NCI-H2029 (cell line): ENCODE measurements at regions not wholly inside any gene's neighbourhood (a gene's known extent, or its start where the extent isn't known, plus 50 kb on each side); places are given as distances from the start of the nearest gene placed in this dataset.
"Not testable (repeated sequence)": the region's sequence is repeated elsewhere in the genome, so short reads cannot be mapped to it uniquely, and the experiment has no call there.

Experiments used
- DNase-seq: peaks from one replicate; lab custom pipeline; 2025; lab: John Stamatoyannopoulos, UW

DNA sequence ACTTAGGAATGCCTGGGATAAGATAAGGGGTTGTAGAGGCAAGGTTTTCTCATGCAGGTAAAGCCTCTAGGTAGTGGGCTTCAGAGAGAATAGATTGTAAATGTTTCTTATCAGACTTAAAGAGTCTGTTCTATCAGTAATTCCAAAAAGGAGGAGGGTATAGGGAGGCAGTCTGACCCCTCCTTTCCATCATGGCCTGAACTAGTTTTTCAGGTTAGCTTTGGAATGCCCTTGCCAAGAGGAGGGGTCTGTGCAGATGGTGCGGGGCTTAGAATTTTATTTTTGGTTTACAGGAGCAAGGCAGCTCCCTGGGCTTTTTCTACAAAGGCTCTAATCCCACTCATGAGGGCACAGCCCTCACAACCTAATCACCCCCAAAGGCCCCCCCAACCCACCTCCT, 135.0 kb downstream of the B3GNT2 start:
- DNase-seq = no peak

DNA sequence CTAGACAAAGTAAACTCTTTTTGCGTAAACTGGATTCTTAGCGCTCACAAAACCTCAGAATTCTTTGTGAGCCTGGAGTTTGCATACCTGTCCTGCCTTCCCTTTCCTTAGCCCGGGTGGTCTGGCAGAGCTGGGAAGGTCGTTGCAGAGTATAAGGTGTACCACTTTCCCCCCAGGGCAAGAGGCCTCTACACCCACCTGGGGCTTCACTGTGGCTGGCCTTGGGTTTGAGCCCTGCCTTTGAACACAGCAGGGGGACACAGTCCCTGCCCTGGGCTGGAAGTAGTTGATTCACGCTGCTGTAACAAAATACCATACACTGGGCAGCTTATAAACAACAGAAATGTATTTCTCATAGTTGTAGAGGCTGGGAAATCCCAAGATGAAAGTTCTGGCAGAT, 133.9 kb downstream of the B3GNT2 start:
- no peak for DNase-seq

DNA sequence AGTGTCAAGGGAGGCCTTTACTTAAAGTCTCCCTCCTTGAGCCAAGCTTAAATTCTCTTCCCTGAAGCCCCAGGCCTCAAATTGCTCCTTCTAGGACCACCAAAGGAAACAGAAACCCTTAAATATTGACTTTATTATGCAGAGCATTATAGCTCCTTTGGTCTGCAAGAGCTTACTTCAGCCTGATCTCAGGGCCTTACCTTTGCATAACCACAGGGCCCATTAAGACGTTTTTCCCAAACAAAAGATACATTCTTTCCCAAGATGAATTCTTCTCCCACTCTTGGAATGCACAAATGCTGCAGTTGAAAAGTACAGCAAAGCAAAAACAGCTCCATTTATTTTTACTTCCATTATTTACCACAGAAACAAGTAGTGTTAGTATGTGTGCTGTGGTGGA, 130.8 kb downstream of the B3GNT2 start:
- DNase-seq = no peak

DNA sequence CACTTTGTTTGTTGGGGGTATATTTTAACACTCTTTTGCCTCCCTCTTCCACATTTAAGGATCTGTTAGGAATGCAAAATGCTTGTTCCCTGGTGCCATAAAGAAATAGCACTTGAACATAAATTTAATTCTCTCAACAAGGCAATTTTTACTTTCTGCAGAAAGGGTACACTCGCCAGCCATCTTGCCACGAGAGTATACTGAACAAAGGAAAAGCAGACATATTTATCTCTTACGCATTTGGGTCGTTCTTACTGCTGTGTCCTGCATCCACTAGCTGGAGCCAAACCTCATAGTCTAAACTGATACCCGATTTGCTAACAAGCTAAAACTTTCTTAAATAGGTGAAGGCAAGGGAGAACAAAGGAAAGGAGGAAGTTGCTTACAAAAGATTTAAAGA, 129.5 kb downstream of the B3GNT2 start:
- DNase-seq = no peak

DNA sequence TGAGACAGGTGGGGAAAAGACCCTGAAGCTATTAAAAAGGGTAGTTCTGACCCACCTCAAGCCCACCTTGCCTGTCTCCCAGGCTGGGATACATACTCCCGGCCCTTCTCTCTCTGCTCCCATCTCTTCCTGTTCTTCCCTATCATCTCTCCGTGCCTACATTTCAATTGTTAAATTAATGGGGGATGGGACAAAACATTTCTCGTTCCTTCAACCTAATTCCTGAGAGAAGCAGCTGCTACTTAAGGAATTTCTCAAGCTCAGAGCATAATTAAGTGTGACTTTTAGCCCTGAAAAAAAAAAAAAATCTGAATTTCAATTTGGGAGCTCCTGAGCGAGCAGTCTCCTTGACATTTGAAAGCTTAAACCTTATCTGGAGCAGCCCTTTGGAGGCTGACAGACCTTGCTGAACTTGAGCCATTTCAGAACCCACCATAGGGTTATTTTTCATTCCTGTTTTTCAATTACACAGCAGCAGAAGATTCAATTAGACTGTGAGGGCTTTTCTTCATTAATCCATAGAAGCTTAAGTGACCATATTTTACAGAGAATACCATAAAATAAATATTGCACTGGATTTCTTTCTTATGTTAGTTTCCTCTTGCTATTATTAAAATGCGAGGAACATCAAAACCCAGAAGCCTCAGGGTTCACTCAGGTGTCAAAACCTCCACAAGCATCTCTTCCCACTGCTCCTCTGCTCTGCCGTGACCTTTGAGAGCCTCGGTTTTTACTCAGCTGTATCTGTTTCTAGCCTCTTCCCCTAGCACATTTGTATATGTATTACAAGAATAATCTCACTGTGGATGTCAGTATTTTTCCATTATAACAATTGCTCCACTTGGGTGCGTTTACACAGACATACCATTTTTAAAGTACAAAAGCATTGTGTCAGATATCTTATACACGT, 125.7 kb downstream of the B3GNT2 start:
- no peak for DNase-seq

DNA sequence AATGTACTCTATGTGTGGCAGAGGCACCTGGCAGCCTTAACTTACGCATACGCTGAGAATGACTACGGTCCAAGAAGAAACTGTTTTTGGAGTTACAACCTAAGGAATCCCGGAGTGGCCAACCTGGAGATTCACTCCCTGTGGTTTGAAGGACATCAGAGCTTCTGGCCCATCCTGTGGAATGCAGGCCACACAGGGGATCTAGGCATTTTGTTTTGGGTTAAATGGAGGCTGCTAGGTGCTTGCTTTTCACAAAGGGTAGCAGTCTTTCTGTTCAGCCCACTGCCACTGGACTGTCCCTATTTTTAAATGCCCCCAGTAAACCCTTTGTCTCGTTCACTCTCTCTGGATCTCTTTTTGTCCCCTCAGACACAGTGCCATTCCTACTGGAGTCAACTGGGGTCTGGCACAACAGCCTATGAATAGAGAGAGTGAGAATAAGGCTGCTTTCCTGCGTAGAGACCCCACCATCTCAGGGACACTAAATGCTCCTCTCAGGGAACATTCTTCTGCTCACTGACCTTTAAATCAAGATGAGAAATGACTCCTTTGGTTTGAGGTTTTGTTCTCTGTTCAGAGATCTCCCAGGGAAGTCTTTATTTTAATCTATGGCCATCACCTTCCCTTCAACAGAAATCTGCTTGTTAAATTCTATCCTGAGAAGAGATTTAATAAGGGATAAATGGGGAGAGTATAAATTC, 124.9 kb downstream of the B3GNT2 start:
- DNase-seq = no peak

DNA sequence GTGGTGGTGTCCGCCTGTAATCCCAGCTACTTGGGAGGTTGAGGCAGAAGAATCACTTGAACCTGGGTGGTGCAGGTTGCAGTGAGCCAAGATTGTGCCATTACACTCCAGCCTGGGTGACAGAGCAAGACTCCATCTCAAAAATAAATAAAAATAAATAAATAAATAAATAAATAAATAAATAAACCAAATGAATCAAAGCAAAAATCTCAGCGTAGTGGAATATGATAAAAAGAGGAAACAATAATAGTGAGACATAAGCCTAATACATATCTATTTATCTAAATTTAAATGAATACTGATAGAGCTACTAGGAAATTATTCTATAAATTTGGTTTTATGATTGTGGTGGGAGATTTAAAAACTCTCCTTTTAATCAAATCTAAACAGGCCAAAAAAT, 124.2 kb downstream of the B3GNT2 start:
- DNase-seq = not testable (repeated sequence)

DNA sequence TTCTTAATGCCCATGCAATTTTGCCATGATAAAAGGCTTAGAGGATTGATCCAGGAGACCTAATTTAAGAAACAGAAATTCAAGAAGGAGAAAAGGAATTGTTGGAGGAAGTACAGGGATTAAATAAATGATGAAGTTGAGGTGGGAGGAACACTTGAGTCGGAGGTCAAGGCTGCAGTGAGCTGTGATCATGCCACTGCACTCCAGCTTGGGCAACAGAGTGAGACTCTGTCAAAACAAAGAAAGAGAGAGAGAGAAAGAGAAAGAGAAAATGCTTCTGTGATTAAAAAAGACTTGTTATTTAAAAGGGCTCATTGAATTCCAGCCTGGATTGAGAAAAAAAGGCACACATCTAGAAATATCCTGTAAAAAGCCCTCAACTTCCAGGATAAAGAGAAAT, 123.2 kb downstream of the B3GNT2 start:
- no peak for DNase-seq

DNA sequence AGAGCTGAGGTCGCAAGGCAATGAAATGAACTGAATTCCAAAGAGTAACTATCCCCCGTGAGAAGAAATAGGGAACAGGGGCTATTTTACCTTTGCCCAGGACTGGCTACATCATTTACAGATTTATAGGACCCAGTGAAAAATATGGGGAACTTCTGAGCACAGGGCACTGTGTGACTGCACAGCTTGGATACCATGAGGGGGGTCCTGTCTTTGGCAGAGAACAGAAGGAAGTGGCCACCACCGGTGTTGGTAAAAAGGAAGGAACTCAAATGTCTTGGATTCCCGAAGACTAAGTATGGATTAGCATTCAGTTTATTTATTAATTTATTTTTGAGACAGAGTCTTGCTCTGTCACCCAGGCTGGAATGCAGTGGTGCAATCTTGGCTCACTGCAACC, 119.6 kb downstream of the B3GNT2 start:
- DNase-seq = no peak

DNA sequence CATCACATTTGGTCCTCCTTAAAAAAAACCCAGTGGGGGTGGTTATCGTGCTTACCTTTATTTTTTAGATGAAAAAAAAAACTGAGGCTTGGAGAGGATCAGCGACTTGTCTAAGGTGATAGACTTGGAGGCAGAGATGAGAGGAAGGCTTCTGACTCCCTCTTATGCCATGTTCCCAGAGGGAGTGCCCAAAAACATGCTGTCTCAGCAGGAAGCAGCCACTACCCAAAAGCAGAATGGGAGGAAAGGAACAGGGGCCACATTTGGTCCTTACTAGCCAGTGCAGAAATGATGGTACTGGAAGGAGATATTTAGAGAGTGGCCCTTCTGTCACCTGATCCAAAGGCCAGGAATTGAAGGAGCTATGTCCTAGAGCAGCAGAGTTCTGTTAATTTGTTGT, 118.4 kb downstream of the B3GNT2 start:
- no peak for DNase-seq

DNA sequence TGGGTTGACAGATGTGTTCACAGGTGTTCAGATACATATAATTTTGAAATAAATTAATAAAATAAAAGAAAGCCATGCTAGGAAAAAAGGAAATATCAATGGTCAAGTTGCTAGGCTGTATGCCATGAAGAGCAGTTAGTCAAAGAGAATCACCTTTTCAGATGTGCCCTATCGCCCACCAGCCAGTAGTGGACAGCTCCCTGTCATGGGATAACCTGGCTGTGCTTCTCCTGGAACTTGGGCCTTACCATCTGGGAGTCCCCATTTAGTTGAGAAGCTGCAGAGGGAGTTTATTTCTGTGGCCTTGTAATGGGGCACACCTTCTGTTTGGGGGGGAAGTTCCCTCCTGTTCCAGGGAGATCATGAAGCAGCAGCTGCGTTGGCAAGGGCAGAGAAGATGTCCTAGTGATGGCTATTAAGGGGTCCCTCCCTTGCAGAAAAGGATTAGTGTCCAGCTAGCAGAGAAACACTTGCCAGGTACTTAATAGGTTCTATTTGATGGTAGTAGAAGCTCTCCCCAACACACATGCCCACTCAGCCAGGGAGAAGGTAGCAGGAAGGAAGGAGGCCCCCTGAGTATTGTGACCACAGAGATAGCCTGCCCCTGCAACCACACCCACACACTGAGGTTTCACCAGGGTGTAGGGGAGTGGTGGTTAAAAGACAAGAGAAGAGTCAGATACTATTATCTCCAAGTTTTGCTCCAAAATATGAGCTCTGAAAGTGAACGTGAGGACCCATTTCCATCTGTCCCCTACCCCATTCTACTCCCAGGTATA, 117.7 kb downstream of the B3GNT2 start:
- DNase-seq = no peak

DNA sequence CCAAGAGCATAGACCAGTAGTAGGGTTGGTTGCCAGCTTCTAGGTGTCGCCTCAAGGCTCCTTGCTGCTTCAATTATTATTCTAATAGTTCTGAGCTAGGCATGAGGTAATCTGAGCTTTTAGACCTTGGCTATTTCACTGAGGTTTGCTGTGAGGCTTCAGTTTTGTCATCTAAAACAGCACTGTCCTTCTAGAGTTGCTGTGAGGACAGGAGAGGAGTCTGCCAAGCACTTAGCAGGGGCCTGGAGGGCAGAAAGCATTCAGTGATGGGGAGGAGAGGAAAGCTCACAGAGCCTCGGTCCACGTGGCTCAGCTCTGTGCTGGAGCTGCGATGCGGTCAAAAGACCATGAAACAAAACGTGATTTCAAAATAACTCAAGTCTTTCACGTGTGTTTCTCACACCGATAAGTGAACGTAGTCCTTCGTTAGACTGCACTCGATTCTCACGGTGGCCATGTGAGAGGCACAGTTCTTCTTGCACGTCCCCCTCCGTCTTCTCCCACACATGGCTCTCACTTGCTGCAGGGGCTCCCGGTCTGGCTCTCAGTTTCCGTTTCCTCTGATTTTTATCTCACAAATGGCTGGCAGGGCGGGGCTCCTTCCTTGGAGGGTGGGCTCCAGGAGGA, 113.7 kb downstream of the B3GNT2 start:
- no peak for DNase-seq

DNA sequence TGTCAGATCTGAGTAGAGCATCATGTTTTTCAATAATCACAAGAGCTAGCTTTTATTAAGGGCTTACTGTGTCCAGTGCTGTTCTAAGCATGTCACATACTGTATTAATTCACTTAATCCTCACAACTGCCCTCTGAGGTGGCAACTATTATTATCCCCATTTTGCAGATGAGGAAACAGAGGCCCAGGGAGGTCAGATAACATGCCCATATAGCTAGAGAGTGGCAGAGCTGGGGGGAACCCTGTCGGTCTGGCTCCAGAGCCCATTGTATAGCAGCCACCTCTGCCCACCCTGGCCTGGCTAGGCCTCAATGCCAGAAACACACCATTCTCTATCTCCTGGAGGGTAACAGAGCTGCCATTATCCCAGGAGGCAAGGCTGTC, 113.2 kb downstream of the B3GNT2 start:
- no peak for DNase-seq

DNA sequence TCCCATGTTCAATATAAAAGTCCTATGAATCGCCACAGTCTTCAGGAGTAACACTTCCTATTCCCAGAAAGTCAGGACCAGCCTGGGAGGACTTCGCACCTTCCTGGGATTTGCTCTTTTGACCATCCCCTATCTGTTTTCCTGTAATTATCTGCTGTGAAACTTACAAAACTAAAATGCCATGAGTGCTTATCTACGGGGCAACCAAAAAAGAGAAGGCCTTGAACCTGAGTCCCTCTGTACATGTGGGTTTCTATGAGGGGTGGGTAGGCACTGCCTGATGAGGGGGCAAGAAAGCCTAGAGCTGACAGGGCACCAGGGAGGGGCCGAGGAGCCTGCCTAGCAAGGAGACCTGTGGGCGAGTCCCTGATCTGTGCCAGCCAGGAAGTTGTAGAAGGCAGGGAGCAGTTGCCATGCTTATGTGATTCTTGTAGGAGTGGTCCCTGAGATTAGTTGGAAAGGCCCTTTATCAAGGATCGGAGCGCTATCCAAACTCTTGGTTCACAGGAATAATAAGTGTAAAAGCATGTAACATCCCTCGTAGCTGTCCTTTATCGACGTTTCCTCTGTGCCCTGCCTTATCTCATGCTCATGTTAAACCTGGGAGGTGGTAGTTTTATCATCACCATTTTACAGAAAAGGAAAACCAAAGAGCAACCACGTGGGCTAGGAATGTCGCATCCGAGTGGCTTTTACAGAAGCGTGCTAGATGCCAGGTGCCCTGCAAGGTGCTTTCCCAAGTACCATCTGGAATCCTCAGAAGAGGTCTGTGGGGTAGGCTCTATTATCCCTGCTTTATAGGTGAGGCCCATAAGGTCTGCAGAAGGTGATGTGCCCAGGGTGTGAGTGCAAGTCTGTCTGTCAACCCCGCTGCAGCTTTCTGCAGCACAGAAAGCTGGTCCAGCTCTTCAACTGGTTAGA, 111.8 kb downstream of the B3GNT2 start:
- no peak for DNase-seq

DNA sequence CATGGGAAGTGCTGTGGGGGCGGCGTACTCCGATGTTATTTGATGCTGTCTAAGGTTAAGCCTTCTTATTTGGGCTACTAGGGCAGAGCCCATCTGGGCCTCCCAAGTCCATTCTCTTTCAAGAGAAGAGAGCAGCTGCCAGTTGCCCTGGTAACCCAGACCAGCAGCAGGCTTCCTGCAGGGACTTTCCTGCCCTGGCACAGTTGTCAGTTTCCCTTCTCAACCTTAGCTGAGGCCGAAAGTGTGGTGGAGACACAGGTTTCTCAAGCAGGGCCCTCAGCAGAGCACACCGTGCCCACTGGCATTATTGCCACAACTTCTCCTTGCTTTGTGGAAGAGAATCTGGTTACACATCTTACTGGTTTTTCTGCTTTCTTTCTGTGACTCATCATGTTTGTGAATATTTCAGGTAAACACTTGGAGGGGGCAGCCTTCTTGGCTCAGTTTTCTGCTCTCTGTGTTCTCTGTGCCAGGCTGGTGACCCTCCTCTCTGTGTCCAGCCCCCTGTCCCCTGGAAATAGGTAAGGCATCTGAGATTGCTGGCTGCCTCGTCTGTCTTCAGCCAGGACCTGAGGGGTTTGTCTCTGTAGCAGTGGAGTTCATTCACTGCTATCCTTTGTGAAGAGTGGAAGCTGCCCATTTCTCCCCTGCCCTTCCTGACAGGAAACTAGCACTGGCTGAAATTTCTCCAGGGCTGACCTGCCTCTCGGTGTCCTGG, 111.0 kb downstream of the B3GNT2 start:
- DNase-seq = peak; percentile 61

DNA sequence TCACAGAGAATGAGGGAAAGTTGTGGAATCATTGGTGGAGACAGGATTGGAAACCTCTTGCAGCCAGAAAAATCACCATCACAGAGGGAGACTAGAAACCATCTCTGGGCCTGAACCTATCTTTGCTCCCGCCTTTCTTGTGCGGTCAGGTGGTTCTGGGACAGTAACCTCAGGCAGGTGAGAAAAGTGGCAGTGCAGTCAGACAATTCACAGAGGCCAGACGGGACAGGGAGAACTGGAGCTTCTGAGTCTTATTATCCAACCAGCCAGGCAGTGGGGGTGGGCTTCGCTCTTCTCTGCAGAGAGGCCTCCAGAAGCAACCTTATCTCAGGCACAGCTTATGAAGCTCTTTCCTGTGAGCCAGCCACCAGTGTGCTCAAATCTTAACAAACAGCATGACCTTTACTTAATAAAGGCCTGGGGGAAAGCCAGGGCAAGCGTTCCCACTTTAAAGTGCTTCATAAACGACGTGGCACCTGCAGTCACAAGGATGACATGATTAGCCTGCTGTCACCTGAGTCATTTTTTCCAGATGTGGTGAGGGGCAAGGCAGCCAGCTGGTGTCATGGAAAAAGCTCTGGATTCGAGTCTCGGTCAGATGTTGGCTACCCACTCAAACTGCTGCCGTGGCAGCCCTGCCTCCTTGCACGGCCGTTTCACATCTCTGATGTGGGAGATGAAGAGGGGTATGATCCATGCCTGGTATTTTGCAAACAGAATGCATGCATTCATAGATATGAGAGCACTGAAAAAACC, 109.7 kb downstream of the B3GNT2 start:
- DNase-seq = peak; percentile 69

DNA sequence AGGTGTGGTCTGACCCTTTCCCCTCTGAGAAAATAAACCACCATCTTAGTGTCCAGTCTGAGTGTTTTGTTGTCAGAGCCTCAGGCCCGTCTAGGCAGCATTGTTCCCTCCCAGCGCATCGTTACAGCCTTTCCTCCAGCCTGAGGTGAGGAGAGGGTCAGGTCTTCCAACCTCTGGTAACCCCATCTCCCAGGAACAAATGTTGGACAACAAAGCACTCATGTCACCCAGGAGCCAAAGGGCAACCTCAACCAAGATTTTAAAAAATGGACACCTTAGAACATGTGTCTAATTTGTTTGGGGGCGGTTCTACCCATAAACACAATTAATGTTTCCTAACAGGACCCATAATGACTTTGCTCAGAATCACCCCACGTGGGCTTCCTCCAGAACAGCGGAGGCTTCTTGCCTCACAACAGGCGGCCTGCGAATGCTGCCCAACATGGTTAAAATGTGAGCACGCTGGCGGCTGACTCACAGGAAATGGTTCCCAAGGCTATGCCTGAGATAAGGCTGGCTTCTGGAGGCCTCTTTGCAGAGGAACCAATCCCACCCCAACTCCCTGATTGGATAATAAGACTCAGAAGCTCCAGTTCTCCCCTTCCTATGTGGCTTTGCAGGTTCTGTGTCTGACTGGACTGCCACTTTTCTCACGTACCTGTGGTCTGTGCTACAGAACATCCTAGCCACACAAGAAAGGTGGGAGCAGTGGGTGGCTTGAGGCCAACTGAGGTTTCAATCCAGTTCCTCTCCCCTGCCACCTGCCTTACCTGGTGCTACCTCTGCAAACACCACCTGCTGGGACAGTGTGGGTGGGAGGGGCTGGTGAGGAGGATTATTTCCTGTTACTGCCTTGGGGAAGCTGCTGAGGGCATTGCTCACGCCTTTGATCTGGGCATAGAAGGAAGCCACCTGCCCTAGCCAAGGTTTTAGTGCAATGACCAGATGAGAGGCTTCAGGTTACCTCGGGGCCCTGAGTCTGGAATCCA, 108.8 kb downstream of the B3GNT2 start:
- peak; percentile 95 for DNase-seq

DNA sequence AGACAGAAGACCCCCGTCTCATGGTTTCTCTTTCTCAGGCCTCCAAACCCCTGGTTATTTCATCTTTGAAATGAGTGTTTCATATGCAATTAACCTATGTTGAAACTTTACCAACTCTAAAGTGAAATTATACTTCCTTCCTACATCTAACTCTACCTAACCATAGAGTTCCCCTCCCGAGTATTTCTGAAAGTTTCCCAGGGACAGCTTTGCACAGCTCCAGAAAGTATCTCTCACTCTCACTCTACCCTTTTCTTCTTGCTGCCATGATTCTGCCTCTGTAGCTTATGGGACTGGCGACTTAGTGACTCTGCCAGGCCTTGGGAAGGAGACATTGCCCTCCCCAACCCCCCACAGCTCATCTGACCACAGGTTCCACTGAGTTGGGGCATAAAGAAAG, 107.9 kb downstream of the B3GNT2 start:
- no peak for DNase-seq
